ENCODE measurements at regions not wholly inside any gene's neighbourhood (a gene's known extent, or its start where the extent isn't known, plus 50 kb on each side); places are given as distances from the start of the nearest gene placed in this dataset.

GRCh38 chr7:101717628-101718357, 88.7 kb upstream of the MYL10 start:
- POLR2A ChIA-PET = no interaction called here
- Histone ChIP-seq H3K27ac (peak overlapping the region in 1 of 2 experiments; percentile 51; a peak in 3 of 6 replicates), H3K4me3 (no peak overlapping the region), H3K9me3 (no peaks in the 10 kb centered on the region), H3K4me2 (no peak overlapping the region), H3K4me1 (no peaks in the 10 kb centered on the region)
- DNase-seq (ENCODE audit: low read depth in 1 of 2, low spot score in 1 of 2) (no peak), FAIRE-seq (no peak), ATAC-seq (peak in 1 of 2 experiments; percentile 36; a peak in 3 of 6 replicates)
- TF ChIP-seq TFCP2L1 (CRISPR knock-in tag; IDR thresholded peaks at IDR 0.05) (no peak), PBX3 (IDR thresholded peaks at IDR 0.05) (no peak), MAFK (IDR thresholded peaks at IDR 0.05; ENCODE audit: partially characterized antibody) (peak; percentile 76), CEBPB (IDR thresholded peaks at IDR 0.05) (peak; percentile 47 to 53; a peak in 2 of 4 replicates), RFX5 (IDR thresholded peaks at IDR 0.05) (no peak)
- WGBS (ENCODE audit: missing lambda C conversion rate) = 73% methylated on average over 18 of the region's 25 CpGs
- CTCF ChIA-PET = interaction anchor here (0.5 to 3.5 kb wide), 3 partner anchors 11 to 31 kb away, joined by 4 to 11 read pairs (median 4); no protein-coding TSS in a partner anchor

GRCh38 chr7:101718363-101719122, 89.4 kb upstream of the MYL10 start:
- POLR2A ChIA-PET = no interaction called here

GRCh38 chr7:101719123-101719470, 90.0 kb upstream of the MYL10 start:
- 66% methylated on average over 9 of the region's 9 CpGs for WGBS (ENCODE audit: missing lambda C conversion rate)
- Histone ChIP-seq H3K4me2 (no peak overlapping the region), H3K27ac (no peak overlapping the region), H3K4me3 (no peak overlapping the region), H3K4me1 (no peaks in the 10 kb centered on the region), H3K9me3 (no peaks in the 10 kb centered on the region; the same call in 2 of the 3 replicates)
- CTCF ChIA-PET = interaction anchor here (0.7 to 3.5 kb wide), 3 partner anchors 10 to 30 kb away, joined by 3 to 11 read pairs (median 4); no protein-coding TSS in a partner anchor
- ATAC-seq (no peak), FAIRE-seq (no peak), DNase-seq (ENCODE audit: low read depth in 1 of 2, low spot score in 1 of 2) (no peak)
- POLR2A ChIA-PET = no interaction called here
- TF ChIP-seq USF2 (IDR thresholded peaks at IDR 0.05) (no peak), HOXB13 (CRISPR knock-in tag; IDR thresholded peaks at IDR 0.05; ENCODE audit: low read depth) (no peak), ZNF302 (CRISPR knock-in tag; IDR thresholded peaks at IDR 0.05) (no peak), POLR2AphosphoS2 (conservative IDR thresholded peaks at IDR 0.05; ENCODE audit: low read length) (no peak), JUNB (IDR thresholded peaks at IDR 0.05) (no peak), KDM5A (IDR thresholded peaks at IDR 0.05) (no peak), ATOH8 (CRISPR knock-in tag; IDR thresholded peaks at IDR 0.05; ENCODE audit: low read depth) (no peak), GATA3 (IDR thresholded peaks at IDR 0.05; ENCODE audit: borderline replicate concordance) (no peak), CHD4 (IDR thresholded peaks at IDR 0.05; ENCODE audit: borderline replicate concordance) (no peak), ZSCAN20 (CRISPR knock-in tag; IDR thresholded peaks at IDR 0.05) (no peak), HOXB5 (CRISPR knock-in tag; IDR thresholded peaks at IDR 0.05) (no peak), REST (IDR thresholded peaks at IDR 0.05) (no peak), HES2 (IDR thresholded peaks at IDR 0.05) (no peak), ESRRA (IDR thresholded peaks at IDR 0.05; ENCODE audit: borderline replicate concordance, low read length) (no peak), MAFK (IDR thresholded peaks at IDR 0.05; ENCODE audit: partially characterized antibody) (no peak), E2F6 (IDR thresholded peaks at IDR 0.05; ENCODE audit: borderline replicate concordance, low read depth) (no peak), RFX5 (IDR thresholded peaks at IDR 0.05) (no peak), RNF2 (IDR thresholded peaks at IDR 0.05; ENCODE audit: borderline replicate concordance, low read depth) (no peak)

More at GRCh38 chr7:101718363-101719122, 89.4 kb upstream of the MYL10 start:
- Histone ChIP-seq H3K9me3 (no peaks in the 10 kb centered on the region), H3K4me1 (no peaks in the 10 kb centered on the region), H3K4me3 (no peak overlapping the region), H3K27ac (peak overlapping the region in 1 of 2 experiments; percentile 43; a peak in 3 of 6 replicates), H3K4me2 (no peak overlapping the region)
- FAIRE-seq (no peak), DNase-seq (ENCODE audit: low read depth in 1 of 2, low spot score in 1 of 2) (no peak), ATAC-seq (peak in 1 of 2 experiments; percentile 28; a peak in 4 of 6 replicates)
- CTCF ChIA-PET = interaction anchor here (0.5 to 3.5 kb wide), 3 partner anchors 11 to 30 kb away, joined by 4 to 11 read pairs (median 4); no protein-coding TSS in a partner anchor
- WGBS (ENCODE audit: missing lambda C conversion rate) = 85% methylated on average over 21 of the region's 26 CpGs
- TF ChIP-seq MYC (IDR thresholded peaks at IDR 0.05; ENCODE audit: borderline replicate concordance, low read length) (no peak), ZFP36 (IDR thresholded peaks at IDR 0.05; ENCODE audit: borderline replicate concordance, partially characterized antibody) (no peak), FOSB (CRISPR knock-in tag; IDR thresholded peaks at IDR 0.05) (no peak), NFE2L2 (conservative IDR thresholded peaks at IDR 0.05; ENCODE audit: low read length) (no peak), RCOR1 (IDR thresholded peaks at IDR 0.05; ENCODE audit: low read depth, low read length) (no peak), RAD21 (conservative IDR thresholded peaks at IDR 0.05 in 1 of 2, IDR thresholded peaks at IDR 0.05 in 1 of 2) (no peak), ESRRA (IDR thresholded peaks at IDR 0.05; ENCODE audit: borderline replicate concordance, low read length) (no peak), PHF8 (IDR thresholded peaks at IDR 0.05; ENCODE audit: borderline replicate concordance, low read depth) (no peak), RFX5 (IDR thresholded peaks at IDR 0.05) (no peak)
